ENCODE measurements at regions not wholly inside any gene's neighbourhood (a gene's known extent, or its start where the extent isn't known, plus 50 kb on each side); places are given as distances from the start of the nearest gene placed in this dataset.

GRCh38 chr13:78028960-78029359 lies 110.3 kb upstream of the EDNRB start:
- TF ChIP-seq POLR2AphosphoS5 (IDR thresholded peaks at IDR 0.05; ENCODE audit: low read depth) (no peak), CTCF (conservative IDR thresholded peaks at IDR 0.05; ENCODE audit: low read depth in 2 of 2) (no peak), EZH2 (IDR thresholded peaks at IDR 0.05; ENCODE audit: low read depth, unreplicated experiment) (no peak)

Measured in GM23338 (cell line).